ENCODE measurements at regions not wholly inside any gene's neighbourhood (a gene's known extent, or its start where the extent isn't known, plus 50 kb on each side); places are given as distances from the start of the nearest gene placed in this dataset.

- TF ChIP-seq CTCF (IDR thresholded peaks at IDR 0.05) (no peak), EP300 (IDR thresholded peaks at IDR 0.05) (no peak), POLR2AphosphoS5 (IDR thresholded peaks at IDR 0.05) (no peak)
These were observed 1851.7 kb downstream of the PCDH9 start for GRCh38 chr13:65378484-65378883.

Data from esophagus muscularis mucosa (tissue), 4 donors.